AML-193 (cell line): ENCODE measurements at regions not wholly inside any gene's neighbourhood (a gene's known extent, or its start where the extent isn't known, plus 50 kb on each side); places are given as distances from the start of the nearest gene placed in this dataset.
"Not testable (repeated sequence)": the region's sequence is repeated elsewhere in the genome, so short reads cannot be mapped to it uniquely, and the experiment has no call there.

Source experiments
- DNase-seq, 2 experiments: peaks; one replicate each; lab custom pipeline; 2025; lab: John Stamatoyannopoulos, UW

- DNase-seq = no peak
Observed at GRCh38 chr4:186814535-186815070, 90.9 kb upstream of the FAT1 start.

GRCh38 chr4:186819342-186820086, 95.9 kb upstream of the FAT1 start:
- no peak for DNase-seq

GRCh38 chr4:186820391-186820891, 96.8 kb upstream of the FAT1 start:
- DNase-seq = no peak

- DNase-seq = no peak
Observed at GRCh38 chr4:186823989-186824388, 100.3 kb upstream of the FAT1 start.

- DNase-seq = no peak
Observed at GRCh38 chr4:186825069-186825468, 101.4 kb upstream of the FAT1 start.

- no peak for DNase-seq
Observed at GRCh38 chr4:186826006-186826405, 102.3 kb upstream of the FAT1 start.

- no peak for DNase-seq
Observed at GRCh38 chr4:186826846-186827533, 103.3 kb upstream of the FAT1 start.

GRCh38 chr4:186827534-186827897, 103.9 kb upstream of the FAT1 start:
- DNase-seq = no peak

GRCh38 chr4:186829097-186829496, 105.4 kb upstream of the FAT1 start:
- no peak for DNase-seq

- no peak for DNase-seq
Observed at GRCh38 chr4:186829740-186830449, 106.2 kb upstream of the FAT1 start.

GRCh38 chr4:186831574-186831973, 107.9 kb upstream of the FAT1 start:
- no peak for DNase-seq

- DNase-seq = no peak
Observed at GRCh38 chr4:186832906-186833305, 109.2 kb upstream of the FAT1 start.

GRCh38 chr4:186837463-186837862, 113.8 kb upstream of the FAT1 start:
- not testable (repeated sequence) for DNase-seq

- no peak for DNase-seq
Observed at GRCh38 chr4:186838295-186838694, 114.6 kb upstream of the FAT1 start.

GRCh38 chr4:186839122-186840037, 115.7 kb upstream of the FAT1 start:
- DNase-seq = no peak

- DNase-seq = no peak
Observed at GRCh38 chr4:186840222-186840701, 116.6 kb upstream of the FAT1 start.

GRCh38 chr4:186840771-186841301, 117.2 kb upstream of the FAT1 start:
- DNase-seq = no peak

GRCh38 chr4:186844059-186844681, 120.5 kb upstream of the FAT1 start:
- no peak for DNase-seq

GRCh38 chr4:186845137-186845842, 121.6 kb upstream of the FAT1 start:
- DNase-seq = no peak

GRCh38 chr4:186846426-186846825, 122.8 kb upstream of the FAT1 start:
- no peak for DNase-seq
